HepG2 (cell line): ENCODE measurements at regions not wholly inside any gene's neighbourhood (a gene's known extent, or its start where the extent isn't known, plus 50 kb on each side); places are given as distances from the start of the nearest gene placed in this dataset.

Experiments
- ATAC-seq: fragments of 200-7000 bp; cut with Tn5 transposase; 3 replicates; pipeline ENCODE4 v1.9.1; 2020; ENCODE audit warnings: mild to moderate bottlenecking, moderate library complexity
- BruUV-seq: library from RNA; stranded (reverse); fragments of 400-500 nt; replicated peaks from 2 replicates; lab custom pipeline; 2021; lab: Mats Ljungman, UMichigan
- CTCF ChIA-PET: fragments of 300-600 bp; formaldehyde crosslinking; extraction: SDS; loops from one replicate; lab custom pipeline; 2021; ENCODE audit warnings: low total read pairs, inconsistent platforms, low intra/inter-chr PET ratio; lab: Yijun Ruan, JAX
- POLR2A ChIA-PET: fragments of 350-600 bp; sonication (Branson Sonifier 250); formaldehyde crosslinking; loops from one replicate; lab custom pipeline; 2020; ENCODE audit warnings: antibody characterized with exemption, inconsistent platforms; lab: Yijun Ruan, JAX
- DNase-seq: peaks from one replicate; pipeline ENCODE4 v3.0.0-alpha.2; 2015; ENCODE audit warnings: low spot score
- FAIRE-seq: peaks from 3 replicates; lab custom pipeline; 2011; peaks lifted over from hg19 to GRCh38; lab: Jason Lieb, UNC
- H2AFZ ChIP-seq: one replicate; pipeline ENCODE4 v1.6.1; 2011; ENCODE audit warnings: low read length, inconsistent platforms
- H3K27ac ChIP-seq: fragments of 300-600 bp; 3 replicates; pipeline ENCODE4 v1.8.0; 2011; ENCODE audit warnings: mixed run types, mild to moderate bottlenecking, mixed read lengths, low read length, inconsistent platforms; ENCODE audit not compliant: insufficient read depth; ENCODE audit errors: extremely low read length
- H3K27me3 ChIP-seq, 2 experiments: fragments of 200-600 bp in 1 of 2; 2 replicates in 1 of 2; 3 replicates in 1 of 2; pipeline versions ENCODE4 v1.6.0 to v1.8.0; 2011; ENCODE audit warnings: low read length in 2 of 2, mild to moderate bottlenecking in 2 of 2, moderate library complexity in 2 of 2, inconsistent platforms in 1 of 2; ENCODE audit not compliant: insufficient read depth in 2 of 2, control insufficient read depth in 1 of 2
- H3K36me3 ChIP-seq, 2 experiments: fragments of 200-600 bp in 1 of 2; replicated peaks in 1 of 2; 2 replicates in 1 of 2; 3 replicates in 1 of 2; pipeline versions ENCODE4 v1.5.1 to v1.8.0; 2011; ENCODE audit warnings: low read length in 2 of 2, inconsistent platforms in 1 of 2; ENCODE audit not compliant: insufficient read depth in 2 of 2, control insufficient read depth in 1 of 2
- H3K4me1 ChIP-seq: 2 replicates; pipeline ENCODE4 v1.5.1; 2012; ENCODE audit warnings: low read length, inconsistent platforms; ENCODE audit not compliant: insufficient read depth
- H3K4me2 ChIP-seq: 2 replicates; pipeline ENCODE4 v1.6.0; 2011; ENCODE audit warnings: low read depth, low read length, inconsistent platforms
- H3K4me3 ChIP-seq, 3 experiments: fragments of 200-600 bp in 1 of 3; sonication (generic), shearing (Covaris generic) in 1 of 3; replicated peaks in 1 of 3; 2 replicates each; pipeline ENCODE4 v1.5.1; 2011 to 2016; ENCODE audit warnings: low read length in 3 of 3, inconsistent platforms in 2 of 3, low read depth in 2 of 3, mild to moderate bottlenecking in 2 of 3, control low read depth in 1 of 3, mixed read lengths in 1 of 3; ENCODE audit not compliant: insufficient read depth in 1 of 3
- H3K79me2 ChIP-seq: one replicate; pipeline ENCODE4 v1.6.1; 2011; ENCODE audit warnings: low read length, inconsistent platforms; ENCODE audit not compliant: insufficient read depth
- H3K9ac ChIP-seq: 2 replicates; pipeline ENCODE4 v1.6.0; 2011; ENCODE audit warnings: mild to moderate bottlenecking, low read depth, low read length, inconsistent platforms; ENCODE audit not compliant: insufficient read depth
- H3K9me3 ChIP-seq: 2 replicates; pipeline ENCODE4 v1.5.1; 2012; ENCODE audit warnings: mild to moderate bottlenecking, low read length
- H4K20me1 ChIP-seq: 2 replicates; pipeline ENCODE4 v1.6.0; 2011; ENCODE audit warnings: inconsistent platforms, mild to moderate bottlenecking, low read length, moderate library complexity; ENCODE audit not compliant: insufficient read depth
- ARID2 ChIP-seq: sonication (generic); formaldehyde crosslinking; IDR thresholded peaks from 2 replicates; pipeline ENCODE4 v1.8.1; 2022; ENCODE audit warnings: mild to moderate bottlenecking, missing genetic modification reagents, borderline replicate concordance
- ATF4 ChIP-seq, 2 experiments: fragments of 450-650 bp in 1 of 2; sonication (generic) in 1 of 2; formaldehyde crosslinking; IDR thresholded peaks; 2 replicates each; pipeline versions ENCODE4 v1.5.0 to v1.8.0; 2020 to 2022; ENCODE audit warnings: mild to moderate bottlenecking in 1 of 2, missing genetic modification reagents in 1 of 2
- CHCHD3 ChIP-seq: sonication (generic); formaldehyde crosslinking; IDR thresholded peaks from 2 replicates; pipeline ENCODE4 v1.8.0; 2022; ENCODE audit warnings: mild to moderate bottlenecking, missing genetic modification reagents, moderate library complexity
- GFI1 ChIP-seq: sonication (generic); formaldehyde crosslinking; IDR thresholded peaks from 2 replicates; pipeline ENCODE4 v1.5.0; 2020; ENCODE audit warnings: missing genetic modification reagents, mild to moderate bottlenecking, borderline replicate concordance
- MYNN ChIP-seq: sonication (generic); formaldehyde crosslinking; IDR thresholded peaks from 2 replicates; pipeline ENCODE4 v1.4.0; 2020; ENCODE audit warnings: mild to moderate bottlenecking, low read depth, missing genetic modification reagents
- MYPOP ChIP-seq: sonication (generic); formaldehyde crosslinking; IDR thresholded peaks from 2 replicates; pipeline ENCODE4 v1.8.1; 2023; ENCODE audit warnings: mild to moderate bottlenecking, moderate library complexity, missing genetic modification reagents
- PLSCR1 ChIP-seq: sonication (generic); formaldehyde crosslinking; IDR thresholded peaks from 2 replicates; pipeline ENCODE4 v1.5.0; 2020; ENCODE audit warnings: missing genetic modification reagents, mild to moderate bottlenecking, borderline replicate concordance
- RCOR2 ChIP-seq: IDR thresholded peaks from 2 replicates; pipeline ENCODE4 v1.6.1; 2016; ENCODE audit warnings: missing biosample characterization, missing genetic modification reagents
- SOX6 ChIP-seq, 2 experiments: fragments of 450-650 bp in 1 of 2; sonication (generic) in 1 of 2; formaldehyde crosslinking in 1 of 2; IDR thresholded peaks; 2 replicates each; pipeline versions ENCODE4 v1.4.0 to v1.6.1; 2017 to 2020; ENCODE audit warnings: antibody characterized with exemption in 1 of 2, mild to moderate bottlenecking in 1 of 2, missing genetic modification reagents in 1 of 2
- SP4 ChIP-seq: sonication (generic); formaldehyde crosslinking; IDR thresholded peaks from 2 replicates; pipeline ENCODE4 v1.8.1; 2023; ENCODE audit warnings: mild to moderate bottlenecking, missing genetic modification reagents
- YEATS4 ChIP-seq: sonication (generic); formaldehyde crosslinking; IDR thresholded peaks from 2 replicates; pipeline ENCODE4 v1.4.0; 2020; ENCODE audit warnings: missing genetic modification reagents, borderline replicate concordance
- ZNF562 ChIP-seq: sonication (generic); formaldehyde crosslinking; IDR thresholded peaks from 2 replicates; pipeline ENCODE4 v1.8.0; 2022; ENCODE audit warnings: missing genetic modification reagents, borderline replicate concordance
- ZNF616 ChIP-seq: sonication (generic); formaldehyde crosslinking; IDR thresholded peaks from 2 replicates; pipeline ENCODE4 v1.5.0; 2020; ENCODE audit warnings: low read depth, mild to moderate bottlenecking, missing genetic modification reagents
- ZNF639 ChIP-seq: conservative IDR thresholded peaks from 2 replicates; pipeline ENCODE4 v1.6.1; 2018; ENCODE audit warnings: missing genetic modification reagents
- ZNF781 ChIP-seq: sonication (generic); formaldehyde crosslinking; IDR thresholded peaks from 2 replicates; pipeline ENCODE4 v1.5.1; 2020; ENCODE audit warnings: borderline replicate concordance, mild to moderate bottlenecking, missing genetic modification reagents; ENCODE audit errors: not compliant biosample characterization
- WGBS: methylation state at CpG from one replicate; pipeline ENCODE4 v1.1.6; 2017; ENCODE audit warnings: low lambda C conversion rate; 5-methylcytosine and 5-hydroxymethylcytosine counted together
- in situ Hi-C: cut with HindIII; loops from 2 replicates; pipeline ENCODE4 v1.10.0; 2017; ENCODE audit warnings: low pct_unique_long_range_greater_than_20kb; ENCODE audit not compliant: extremely low pct_ligation_motif_present
- intact Hi-C: fragments of 100-400 bp; cut with micrococcal nuclease; formaldehyde crosslinking; loops from one replicate; pipeline ENCODE4 v1.10.0; 2022; ENCODE audit not compliant: unreplicated experiment
- TF ChIP-seq, protein P1 (sequence below): IDR thresholded peaks from 2 replicates; pipeline ENCODE4 v1.6.1; 2016; ENCODE audit warnings: control low read depth
- TF ChIP-seq, protein P2 (sequence below): sonication (generic); formaldehyde crosslinking; IDR thresholded peaks from 2 replicates; pipeline ENCODE4 v1.9.0; 2022; ENCODE audit warnings: missing genetic modification reagents, mild to moderate bottlenecking, borderline replicate concordance

GRCh38 chr21:39109596-39110210 is 73.5 kb downstream of the PSMG1 start:
- no TSS peak for BruUV-seq
- peaks cover 33% of the 10 kb centered on the region for H3K4me1 ChIP-seq
- whole genome bisulfite sequencing = 84% methylated on average over 9 of the region's 9 CpGs
- no peak overlapping the region for H3K9ac ChIP-seq
- no peaks in the 10 kb centered on the region for H3K36me3 ChIP-seq
- no peaks in the 10 kb centered on the region for H4K20me1 ChIP-seq
- CTCF ChIA-PET = no interaction called here
- TF ChIP-seq PLSCR1 (CRISPR knock-in tag) (no peak), ZNF562 (CRISPR knock-in tag) (no peak), ZNF616 (CRISPR knock-in tag) (no peak), MYNN (no peak), MYPOP (CRISPR knock-in tag) (no peak), ATF4 (CRISPR knock-in tag; IDR thresholded peaks at IDR 0.05) (no peak), SOX6 (IDR thresholded peaks at IDR 0.05) (no peak), SOX6 (CRISPR knock-in tag; IDR thresholded peaks at IDR 0.05) (no peak), ZNF781 (CRISPR knock-in tag) (no peak), SP4 (CRISPR knock-in tag) (no peak), GFI1 (CRISPR knock-in tag) (no peak), RCOR2 (CRISPR knock-in tag) (no peak), ARID2 (CRISPR knock-in tag) (no peak), YEATS4 (CRISPR knock-in tag) (no peak), CHCHD3 (CRISPR knock-in tag) (no peak), ZNF639 (CRISPR knock-in tag) (no peak)
- TF ChIP-seq, protein P1, sequence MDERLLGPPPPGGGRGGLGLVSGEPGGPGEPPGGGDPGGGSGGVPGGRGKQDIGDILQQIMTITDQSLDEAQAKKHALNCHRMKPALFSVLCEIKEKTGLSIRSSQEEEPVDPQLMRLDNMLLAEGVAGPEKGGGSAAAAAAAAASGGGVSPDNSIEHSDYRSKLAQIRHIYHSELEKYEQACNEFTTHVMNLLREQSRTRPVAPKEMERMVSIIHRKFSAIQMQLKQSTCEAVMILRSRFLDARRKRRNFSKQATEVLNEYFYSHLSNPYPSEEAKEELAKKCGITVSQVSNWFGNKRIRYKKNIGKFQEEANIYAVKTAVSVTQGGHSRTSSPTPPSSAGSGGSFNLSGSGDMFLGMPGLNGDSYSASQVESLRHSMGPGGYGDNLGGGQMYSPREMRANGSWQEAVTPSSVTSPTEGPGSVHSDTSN (CRISPR knock-in tag) = no peak
- TF ChIP-seq, protein P2, sequence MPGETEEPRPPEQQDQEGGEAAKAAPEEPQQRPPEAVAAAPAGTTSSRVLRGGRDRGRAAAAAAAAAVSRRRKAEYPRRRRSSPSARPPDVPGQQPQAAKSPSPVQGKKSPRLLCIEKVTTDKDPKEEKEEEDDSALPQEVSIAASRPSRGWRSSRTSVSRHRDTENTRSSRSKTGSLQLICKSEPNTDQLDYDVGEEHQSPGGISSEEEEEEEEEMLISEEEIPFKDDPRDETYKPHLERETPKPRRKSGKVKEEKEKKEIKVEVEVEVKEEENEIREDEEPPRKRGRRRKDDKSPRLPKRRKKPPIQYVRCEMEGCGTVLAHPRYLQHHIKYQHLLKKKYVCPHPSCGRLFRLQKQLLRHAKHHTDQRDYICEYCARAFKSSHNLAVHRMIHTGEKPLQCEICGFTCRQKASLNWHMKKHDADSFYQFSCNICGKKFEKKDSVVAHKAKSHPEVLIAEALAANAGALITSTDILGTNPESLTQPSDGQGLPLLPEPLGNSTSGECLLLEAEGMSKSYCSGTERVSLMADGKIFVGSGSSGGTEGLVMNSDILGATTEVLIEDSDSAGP (CRISPR knock-in tag) = no peak
- TF ChIP-seq, all 625 proteins: peak for 0
- Histone ChIP-seq H3K4me2 (no peak overlapping the region), H3K9me3 (no peaks in the 10 kb centered on the region), H2AFZ (no peak overlapping the region), H3K4me3 (no peak overlapping the region), H3K79me2 (no peaks in the 10 kb centered on the region), H3K27ac (no peak overlapping the region), H3K27me3 (no peaks in the 10 kb centered on the region)
- POLR2A ChIA-PET = no interaction called here
- intact Hi-C loops = no loop called here
- ATAC-seq (no peak), DNase-seq (no peak), FAIRE-seq (no peak)
- in situ Hi-C loops = no loop called here
